Prostate gland (tissue), 2 donors: ENCODE measurements at regions not wholly inside any gene's neighbourhood (a gene's known extent, or its start where the extent isn't known, plus 50 kb on each side); places are given as distances from the start of the nearest gene placed in this dataset.

Experiments
- DNase-seq: peaks from one replicate; pipeline ENCODE4 v3.0.0-alpha.2; 2019; ENCODE audit warnings: low spot score
- H3K27ac ChIP-seq, 2 donors: fragments of 200-600 bp; sonication (generic); 2 replicates each; pipeline ENCODE4 v1.5.1; 2017 to 2019
- H3K27me3 ChIP-seq: fragments of 200-600 bp; sonication (generic); replicated peaks from 2 replicates; pipeline ENCODE4 v1.5.1; 2019; ENCODE audit not compliant: insufficient read depth
- H3K36me3 ChIP-seq, 2 donors: fragments of 200-600 bp; sonication (generic); 1 replicate in 1 of 2; 2 replicates in 1 of 2; pipeline versions ENCODE4 v1.5.1 to v1.8.1; 2017 to 2019
- H3K4me1 ChIP-seq: fragments of 200-600 bp; sonication (generic); replicated peaks from 2 replicates; pipeline ENCODE4 v1.5.1; 2019
- H3K4me3 ChIP-seq, 2 donors: fragments of 200-600 bp; sonication (generic); 2 replicates each; pipeline ENCODE4 v1.5.1; 2017 to 2019
- H3K9me3 ChIP-seq: fragments of 200-600 bp; sonication (generic); 2 replicates; pipeline ENCODE4 v1.5.1; 2017
- CTCF ChIP-seq, 4 experiments: fragments of 200-600 bp in 2 of 4; fragments of 450-650 bp in 2 of 4; sonication (generic) in 2 of 4; IDR thresholded peaks; 1 replicate in 3 of 4; 2 replicates in 1 of 4; pipeline ENCODE4 v1.5.1; 2016 to 2019; ENCODE audit warnings: antibody characterized with exemption in 4 of 4, mild to moderate bottlenecking in 2 of 4, moderate library complexity in 2 of 4
- POLR2A ChIP-seq: fragments of 450-650 bp; IDR thresholded peaks from one replicate; pipeline ENCODE4 v1.6.1; 2016; ENCODE audit warnings: antibody characterized with exemption, mild to moderate bottlenecking
- POLR2AphosphoS5 ChIP-seq: sonication (generic); formaldehyde crosslinking; IDR thresholded peaks from one replicate; pipeline ENCODE4 v1.6.1; 2017; ENCODE audit warnings: antibody characterized with exemption
- WGBS: methylation state at CpG from one replicate; pipeline ENCODE4 v1.1.5; 2018; 5-methylcytosine and 5-hydroxymethylcytosine counted together
- intact Hi-C: fragments of 100-400 bp; cut with DNase I; formaldehyde crosslinking; loops from one replicate; pipeline ENCODE4 v1.14.2; 2022

GRCh38 chr11:71372693-71373657 lies 75.2 kb downstream of the DHCR7 start:
- no peaks in the 10 kb centered on the region for H3K4me1 ChIP-seq
- WGBS = 68% methylated on average over 9 of the region's 9 CpGs

GRCh38 chr11:71371674-71372069 lies 76.5 kb downstream of the DHCR7 start:
- no peaks in the 10 kb centered on the region for H3K36me3 ChIP-seq
- WGBS = 92% methylated on average over 2 of the region's 2 CpGs
- no peaks in the 10 kb centered on the region for H3K27me3 ChIP-seq
- no peaks in the 10 kb centered on the region for H3K9me3 ChIP-seq
- H3K4me1 ChIP-seq = no peaks in the 10 kb centered on the region
- H3K4me3 ChIP-seq = no peak overlapping the region
- TF ChIP-seq POLR2A = no peak
- TF ChIP-seq POLR2AphosphoS5 = no peak
- TF ChIP-seq CTCF (IDR thresholded peaks at IDR 0.05) = no peak
- no peak overlapping the region for H3K27ac ChIP-seq
- intact Hi-C loops = no loop called here
- no peak for DNase-seq

More at GRCh38 chr11:71372693-71373657, 75.2 kb downstream of the DHCR7 start:
- Histone ChIP-seq H3K4me3 (no peak overlapping the region), H3K27me3 (no peaks in the 10 kb centered on the region), H3K36me3 (no peaks in the 10 kb centered on the region), H3K27ac (no peak overlapping the region), H3K9me3 (no peaks in the 10 kb centered on the region)
- intact Hi-C loops = no loop called here
- no peak for TF ChIP-seq POLR2A
- TF ChIP-seq POLR2AphosphoS5 = no peak
- peak in 3 of 4 experiments; percentile 16 to 51 (median 51) for TF ChIP-seq CTCF (IDR thresholded peaks at IDR 0.05)
- no peak for DNase-seq

- Histone ChIP-seq H3K4me1 (no peaks in the 10 kb centered on the region), H3K27ac (no peak overlapping the region), H3K36me3 (no peaks in the 10 kb centered on the region), H3K9me3 (no peaks in the 10 kb centered on the region), H3K4me3 (no peak overlapping the region), H3K27me3 (no peaks in the 10 kb centered on the region)
- 82% methylated on average over 20 of the region's 21 CpGs for WGBS
- intact Hi-C loops = no loop called here
- TF ChIP-seq POLR2AphosphoS5 = no peak
- TF ChIP-seq POLR2A = no peak
- TF ChIP-seq CTCF (IDR thresholded peaks at IDR 0.05) = no peak
- no peak for DNase-seq
Measured at GRCh38 chr11:71370895-71371673, 77.1 kb downstream of the DHCR7 start.

- Histone ChIP-seq H3K4me3 (no peak overlapping the region), H3K9me3 (no peaks in the 10 kb centered on the region), H3K4me1 (no peaks in the 10 kb centered on the region), H3K36me3 (no peaks in the 10 kb centered on the region), H3K27me3 (no peaks in the 10 kb centered on the region), H3K27ac (no peak overlapping the region)
- TF ChIP-seq POLR2AphosphoS5 (no peak), POLR2A (no peak), CTCF (IDR thresholded peaks at IDR 0.05) (no peak)
- WGBS = 99% methylated on average over 6 of the region's 6 CpGs
- DNase-seq = no peak
- intact Hi-C loops = no loop called here
Measured at GRCh38 chr11:71370020-71370747, 78.0 kb downstream of the DHCR7 start.
